BJ (cell line): ENCODE measurements at regions not wholly inside any gene's neighbourhood (a gene's known extent, or its start where the extent isn't known, plus 50 kb on each side); places are given as distances from the start of the nearest gene placed in this dataset.
"Not testable (repeated sequence)": the region's sequence is repeated elsewhere in the genome, so short reads cannot be mapped to it uniquely, and the experiment has no call there.

Experiments used
- CTCF ChIA-PET: fragments of 350-600 bp; formaldehyde crosslinking; extraction: SDS; loops from one replicate; lab custom pipeline; 2021; ENCODE audit warnings: antibody characterized with exemption, inconsistent platforms; lab: Yijun Ruan, JAX
- POLR2A ChIA-PET: fragments of 300-600 bp; sonication (Branson Sonifier 250); formaldehyde crosslinking; extraction: SDS; loops from one replicate; lab custom pipeline; 2021; ENCODE audit warnings: antibody characterized with exemption; lab: Charles Lee
- DNase-seq: peaks from one replicate; pipeline ENCODE4 v3.0.0-alpha.2; 2011; ENCODE audit warnings: low read depth
- H3K27me3 ChIP-seq: 2 replicates; pipeline ENCODE4 v1.6.0; 2011; ENCODE audit warnings: low read length; ENCODE audit not compliant: control insufficient read depth, insufficient read depth
- H3K36me3 ChIP-seq: 2 replicates; pipeline ENCODE4 v1.5.1; 2011; ENCODE audit warnings: low read length; ENCODE audit not compliant: control insufficient read depth, insufficient read depth
- H3K4me3 ChIP-seq: 2 replicates; pipeline ENCODE4 v1.5.1; 2011; ENCODE audit warnings: low read depth, mild to moderate bottlenecking, control low read depth, low read length
- TF ChIP-seq, protein P1 (sequence below): IDR thresholded peaks from 2 replicates; pipeline ENCODE4 v1.5.1; 2011; ENCODE audit warnings: low read depth, mild to moderate bottlenecking, control low read depth, inconsistent platforms, low read length, moderate library complexity; ENCODE audit not compliant: insufficient read depth

DNA sequence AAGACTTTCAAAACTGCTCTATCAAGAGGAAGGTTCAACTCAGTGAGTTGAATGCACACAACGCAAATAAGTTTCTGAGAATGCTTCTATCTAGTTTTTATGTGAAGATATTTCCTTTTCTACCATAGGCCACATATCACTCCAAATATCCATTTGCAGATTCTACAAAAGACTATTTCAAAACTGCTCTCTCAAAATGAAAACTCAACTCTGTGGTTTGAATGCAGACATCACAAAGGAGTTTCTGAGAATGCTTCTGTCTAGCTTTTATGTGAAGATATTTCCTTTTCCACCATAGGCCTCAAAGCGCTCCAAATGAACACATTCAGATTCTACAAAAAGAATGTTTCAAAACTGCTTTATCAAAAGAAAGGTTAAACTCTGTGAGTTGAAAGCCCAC, 1093.1 kb upstream of the DEFB115 start:
- not testable (repeated sequence) for DNase-seq

DNA sequence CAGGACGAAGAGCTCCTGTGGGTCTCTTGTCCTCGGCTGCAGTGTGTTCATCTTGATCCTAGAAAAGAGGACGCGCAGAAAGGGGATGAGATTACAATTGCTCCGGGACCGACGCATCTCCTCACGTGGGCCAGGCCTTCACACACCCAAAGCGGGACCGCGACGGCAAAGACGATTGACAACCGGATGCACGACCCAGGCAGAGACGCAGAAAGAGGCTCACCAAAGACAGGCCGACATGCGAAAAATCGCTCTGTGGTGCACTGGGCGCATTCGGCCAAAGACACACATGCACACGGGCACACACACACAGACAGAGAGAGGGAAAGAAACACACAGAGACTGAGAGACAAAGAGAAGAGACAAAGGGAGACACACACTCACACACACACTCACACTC, 1089.9 kb upstream of the DEFB115 start:
- H3K4me3 ChIP-seq, result no peak overlapping the region
- CTCF ChIA-PET, result no interaction called here
- POLR2A ChIA-PET, result no interaction called here
- TF ChIP-seq, protein P1, sequence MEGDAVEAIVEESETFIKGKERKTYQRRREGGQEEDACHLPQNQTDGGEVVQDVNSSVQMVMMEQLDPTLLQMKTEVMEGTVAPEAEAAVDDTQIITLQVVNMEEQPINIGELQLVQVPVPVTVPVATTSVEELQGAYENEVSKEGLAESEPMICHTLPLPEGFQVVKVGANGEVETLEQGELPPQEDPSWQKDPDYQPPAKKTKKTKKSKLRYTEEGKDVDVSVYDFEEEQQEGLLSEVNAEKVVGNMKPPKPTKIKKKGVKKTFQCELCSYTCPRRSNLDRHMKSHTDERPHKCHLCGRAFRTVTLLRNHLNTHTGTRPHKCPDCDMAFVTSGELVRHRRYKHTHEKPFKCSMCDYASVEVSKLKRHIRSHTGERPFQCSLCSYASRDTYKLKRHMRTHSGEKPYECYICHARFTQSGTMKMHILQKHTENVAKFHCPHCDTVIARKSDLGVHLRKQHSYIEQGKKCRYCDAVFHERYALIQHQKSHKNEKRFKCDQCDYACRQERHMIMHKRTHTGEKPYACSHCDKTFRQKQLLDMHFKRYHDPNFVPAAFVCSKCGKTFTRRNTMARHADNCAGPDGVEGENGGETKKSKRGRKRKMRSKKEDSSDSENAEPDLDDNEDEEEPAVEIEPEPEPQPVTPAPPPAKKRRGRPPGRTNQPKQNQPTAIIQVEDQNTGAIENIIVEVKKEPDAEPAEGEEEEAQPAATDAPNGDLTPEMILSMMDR, result no peak
- no peaks in the 10 kb centered on the region for H3K36me3 ChIP-seq
- no peaks in the 10 kb centered on the region for H3K27me3 ChIP-seq
- no peak for DNase-seq

More for the DNA sequence above, 1093.1 kb upstream of the DEFB115 start:
- POLR2A ChIA-PET, H3K4me3 ChIP-seq, H3K36me3 ChIP-seq, H3K27me3 ChIP-seq, CTCF ChIA-PET: not testable (repeated sequence)

- ChIA-PET POLR2A (no interaction called here), CTCF (no interaction called here)
- no peak for DNase-seq
- H3K36me3 ChIP-seq, result no peaks in the 10 kb centered on the region
- no peak overlapping the region for H3K4me3 ChIP-seq
- TF ChIP-seq, protein P1, result no peak
- H3K27me3 ChIP-seq, result no peaks in the 10 kb centered on the region
Measured at GRCh38 chr20:30168025-30168799, 1089.3 kb upstream of the DEFB115 start.

- Histone ChIP-seq H3K4me3 (no peak overlapping the region), H3K27me3 (no peaks in the 10 kb centered on the region), H3K36me3 (no peaks in the 10 kb centered on the region)
- ChIA-PET POLR2A (no interaction called here), CTCF (no interaction called here)
- TF ChIP-seq, protein P1, result no peak
- DNase-seq, result no peak
Measured at GRCh38 chr20:30168800-30169138, 1088.7 kb upstream of the DEFB115 start.

- no peaks in the 10 kb centered on the region for H3K27me3 ChIP-seq
- no peak for DNase-seq
- CTCF ChIA-PET, result no interaction called here
- H3K36me3 ChIP-seq, result no peaks in the 10 kb centered on the region
- H3K4me3 ChIP-seq, result no peak overlapping the region
- TF ChIP-seq, protein P1, result no peak
- POLR2A ChIA-PET, result no interaction called here
Measured at GRCh38 chr20:30175681-30176080, 1081.8 kb upstream of the DEFB115 start.

- POLR2A ChIA-PET, H3K4me3 ChIP-seq, H3K27me3 ChIP-seq, CTCF ChIA-PET, DNase-seq, H3K36me3 ChIP-seq: not testable (repeated sequence)
Measured at GRCh38 chr20:30183124-30183523, 1074.3 kb upstream of the DEFB115 start.

DNA sequence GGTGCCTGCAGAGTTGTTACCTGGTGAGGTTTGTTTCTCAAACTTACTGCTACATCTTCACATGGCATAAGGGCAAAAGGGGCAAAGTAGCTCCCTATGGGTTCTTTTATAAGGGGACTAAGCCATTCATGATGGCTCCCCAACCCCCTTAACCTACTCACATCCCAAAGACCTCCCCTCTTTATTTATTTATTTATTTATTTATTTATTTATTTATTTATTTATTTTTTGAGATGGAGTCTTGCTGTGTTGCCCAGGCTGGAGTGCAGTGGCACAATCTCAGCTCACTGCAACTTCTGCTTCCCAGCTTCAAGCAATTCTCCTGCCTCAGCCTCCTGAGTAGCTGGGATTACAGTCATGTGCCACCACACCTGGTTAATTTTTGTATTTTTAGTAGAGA, 1065.7 kb upstream of the DEFB115 start:
- H3K36me3 ChIP-seq, H3K4me3 ChIP-seq, DNase-seq, POLR2A ChIA-PET, H3K27me3 ChIP-seq, CTCF ChIA-PET: not testable (repeated sequence)

- POLR2A ChIA-PET, H3K4me3 ChIP-seq, H3K36me3 ChIP-seq, CTCF ChIA-PET, DNase-seq, H3K27me3 ChIP-seq: not testable (repeated sequence)
Measured at GRCh38 chr20:30234477-30234876, 1023.0 kb upstream of the DEFB115 start.

DNA sequence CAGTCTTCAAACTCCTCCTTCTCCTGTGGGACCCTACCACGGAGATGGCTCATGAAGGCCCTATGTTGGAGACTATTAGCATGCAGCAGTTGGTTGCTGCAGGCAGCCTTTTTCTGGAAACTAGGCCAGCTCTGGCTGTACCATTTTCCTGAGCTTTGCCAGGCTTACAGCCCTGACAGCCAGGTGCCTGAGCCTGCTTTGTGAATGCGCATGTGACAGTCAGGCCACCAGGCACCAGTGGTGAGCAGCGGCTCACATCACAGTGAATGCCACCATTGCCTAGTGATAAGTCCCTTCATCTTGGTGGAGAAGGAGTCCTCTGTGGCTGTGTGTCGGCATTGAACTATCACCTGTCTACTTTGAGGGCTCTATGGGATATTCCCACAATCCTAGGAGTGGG, 982.4 kb upstream of the DEFB115 start:
- CTCF ChIA-PET, DNase-seq, H3K27me3 ChIP-seq, H3K4me3 ChIP-seq, H3K36me3 ChIP-seq, POLR2A ChIA-PET: not testable (repeated sequence)
